SK-N-MC (cell line): ENCODE measurements at regions not wholly inside any gene's neighbourhood (a gene's known extent, or its start where the extent isn't known, plus 50 kb on each side); places are given as distances from the start of the nearest gene placed in this dataset.

ENCODE experiments used
- EZH2 ChIP-seq: fragments of 200-600 bp; sonication (generic); IDR thresholded peaks from one replicate; pipeline ENCODE4 v1.6.1; 2017; ENCODE audit warnings: antibody characterized with exemption
- POLR2AphosphoS5 ChIP-seq: IDR thresholded peaks from 2 replicates; pipeline ENCODE4 v1.6.1; 2012; ENCODE audit warnings: mild to moderate bottlenecking, low read depth, low read length, borderline replicate concordance

DNA sequence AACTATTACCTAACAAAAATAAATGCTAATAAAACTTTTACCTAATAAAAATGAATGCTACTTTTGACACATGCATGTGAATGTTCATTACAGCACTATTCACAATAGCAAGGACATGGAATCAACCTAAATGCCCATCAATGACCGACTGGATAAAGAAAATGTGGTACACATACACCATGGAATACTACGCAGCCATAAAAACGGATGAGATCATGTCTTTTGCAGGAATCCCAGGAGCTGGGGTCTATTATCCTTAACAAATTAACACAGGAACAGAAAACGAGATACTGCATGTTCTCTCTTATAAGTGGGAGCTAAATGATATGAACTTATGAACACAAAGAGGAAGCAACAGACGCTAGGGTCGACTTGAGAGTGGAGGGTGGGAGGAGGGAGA, 88.1 kb upstream of the FAM204A start:
- TF ChIP-seq EZH2 (no peak), POLR2AphosphoS5 (no peak)
